HG02970 (cell line): ENCODE measurements at regions not wholly inside any gene's neighbourhood (a gene's known extent, or its start where the extent isn't known, plus 50 kb on each side); places are given as distances from the start of the nearest gene placed in this dataset.
"Not testable (repeated sequence)": the region's sequence is repeated elsewhere in the genome, so short reads cannot be mapped to it uniquely, and the experiment has no call there.

Source experiments
- ATAC-seq: cut with Tn5 transposase; IDR thresholded peaks from one replicate; pipeline ENCODE4 v1.9.1; 2021; ENCODE audit warnings: mild to moderate bottlenecking, moderate library complexity, moderate number of reproducible peaks; ENCODE audit not compliant: unreplicated experiment, low FRiP score

DNA sequence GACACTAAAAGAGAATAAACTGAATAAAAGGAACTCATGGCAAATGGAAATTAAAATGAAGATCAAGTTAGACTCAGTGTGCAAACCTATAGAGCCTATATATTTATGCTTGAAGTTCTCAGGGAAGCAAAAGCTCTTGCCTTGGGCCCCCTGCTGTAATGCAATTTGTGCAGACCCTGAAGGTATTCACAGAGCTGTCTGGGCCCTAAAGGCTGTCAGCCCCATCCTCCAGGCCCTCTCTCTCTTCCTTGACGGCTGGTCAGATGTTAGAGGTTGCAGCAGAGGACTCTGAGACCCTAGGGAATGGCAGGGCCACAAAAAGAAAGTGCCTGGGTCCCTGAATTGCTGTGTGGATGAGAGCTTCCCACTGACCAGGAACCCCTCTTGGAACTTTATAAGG is 283.9 kb upstream of the TUT7 start:
- ATAC-seq: no peak

DNA sequence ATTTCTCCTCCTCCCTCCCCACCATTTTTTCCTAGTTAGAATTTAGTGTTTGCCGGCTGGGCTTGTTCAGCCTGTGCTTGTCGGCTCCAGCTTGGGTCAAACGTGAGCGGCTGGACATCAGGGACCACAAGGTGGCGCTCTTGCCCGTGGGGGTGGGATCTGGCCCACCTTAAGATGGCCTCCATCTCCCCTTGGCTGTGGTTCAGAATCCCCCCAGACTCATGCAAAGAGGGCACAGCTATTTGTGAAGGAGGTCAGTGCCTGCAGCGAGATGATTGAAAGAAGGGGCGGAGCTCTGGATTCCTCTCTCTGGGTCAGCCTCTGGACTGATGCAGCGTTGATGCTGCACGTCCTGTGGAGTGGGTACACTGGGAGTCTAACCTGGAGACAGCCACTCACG is 283.3 kb upstream of the TUT7 start:
- no peak for ATAC-seq

DNA sequence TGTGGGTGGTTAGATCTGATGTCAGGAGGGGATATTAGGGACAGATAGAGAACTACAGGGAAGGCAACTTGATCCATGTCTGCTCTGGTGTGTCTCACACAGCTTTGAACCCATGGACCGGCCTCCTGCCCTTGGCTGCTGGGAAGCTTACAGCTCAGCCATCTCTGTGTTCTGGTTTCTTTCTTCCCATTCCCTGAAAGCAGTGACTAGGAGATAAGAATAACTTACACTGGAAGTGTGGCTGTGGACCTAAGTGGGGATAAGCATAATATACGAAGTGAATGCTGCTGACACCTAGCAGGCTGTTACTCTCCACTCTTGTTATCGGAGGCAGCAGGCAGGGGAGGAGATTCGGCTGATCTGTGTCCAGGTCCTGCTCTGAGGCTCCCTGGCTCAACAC is 282.3 kb upstream of the TUT7 start:
- no peak for ATAC-seq

- no peak for ATAC-seq
These were observed 281.8 kb upstream of the TUT7 start for GRCh38 chr9:86636038-86636437.

- no peak for ATAC-seq
These were observed 280.3 kb upstream of the TUT7 start for GRCh38 chr9:86634501-86634900.

DNA sequence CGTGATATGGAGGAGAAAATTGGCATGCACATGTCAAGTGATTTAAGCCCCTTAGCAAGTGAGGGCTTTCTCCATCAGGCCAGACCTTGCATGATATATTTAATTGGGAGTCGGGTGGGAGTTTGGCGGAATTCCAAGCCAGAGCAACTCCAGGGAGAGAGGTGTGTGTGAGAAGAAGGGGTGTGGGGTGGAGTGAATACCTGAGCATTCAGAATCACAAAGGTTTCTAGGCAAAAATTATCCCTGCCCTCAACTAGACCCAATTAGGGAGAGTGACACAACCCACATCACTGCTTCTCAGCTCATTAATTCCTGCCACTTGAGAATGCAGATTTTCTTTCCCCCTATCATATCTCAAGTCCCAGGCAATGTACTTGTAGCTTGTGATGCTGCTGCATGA is 279.7 kb upstream of the TUT7 start:
- no peak for ATAC-seq

GRCh38 chr9:86632537-86632936 is 278.3 kb upstream of the TUT7 start:
- no peak for ATAC-seq

GRCh38 chr9:86629530-86629929 is 275.3 kb upstream of the TUT7 start:
- no peak for ATAC-seq

DNA sequence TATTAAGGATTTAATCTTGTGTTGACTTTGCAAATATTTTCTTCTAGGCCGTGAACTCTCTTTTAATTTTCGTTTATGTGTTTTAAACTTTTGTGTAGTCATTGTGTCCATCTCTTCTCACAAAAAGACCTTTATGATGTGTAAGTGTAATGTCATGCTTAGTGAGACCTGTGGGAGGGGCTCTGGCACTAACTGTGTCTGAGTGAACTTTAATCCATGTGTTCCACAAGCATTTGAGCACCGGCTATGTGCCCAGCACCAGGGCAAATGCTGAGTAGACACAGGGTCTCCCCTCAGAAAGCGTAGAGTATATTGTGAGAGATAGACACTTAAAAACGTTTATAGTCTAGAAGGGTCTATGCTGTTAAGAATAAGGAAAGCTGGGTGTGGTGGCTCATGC is 272.6 kb upstream of the TUT7 start:
- ATAC-seq: no peak

DNA sequence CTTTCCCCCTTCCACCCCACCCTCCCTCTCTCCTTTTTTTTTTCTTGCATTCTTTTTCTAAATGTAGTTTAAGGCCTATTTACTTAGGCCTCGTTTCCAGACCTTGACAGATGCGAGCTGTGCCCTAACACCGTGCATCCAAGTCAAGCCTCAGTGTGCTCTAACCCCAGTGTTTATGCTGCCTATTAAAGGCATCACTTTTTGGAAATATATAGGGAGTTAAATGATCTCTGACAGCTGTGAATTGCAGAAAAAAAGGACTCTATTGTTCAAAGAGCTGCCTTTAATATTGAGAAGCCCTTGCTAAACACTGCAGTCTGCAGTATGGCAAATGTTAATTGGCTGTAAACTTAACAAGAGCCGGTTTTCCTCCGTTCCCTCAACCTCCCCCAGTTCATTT is 270.4 kb upstream of the TUT7 start:
- no peak for ATAC-seq

DNA sequence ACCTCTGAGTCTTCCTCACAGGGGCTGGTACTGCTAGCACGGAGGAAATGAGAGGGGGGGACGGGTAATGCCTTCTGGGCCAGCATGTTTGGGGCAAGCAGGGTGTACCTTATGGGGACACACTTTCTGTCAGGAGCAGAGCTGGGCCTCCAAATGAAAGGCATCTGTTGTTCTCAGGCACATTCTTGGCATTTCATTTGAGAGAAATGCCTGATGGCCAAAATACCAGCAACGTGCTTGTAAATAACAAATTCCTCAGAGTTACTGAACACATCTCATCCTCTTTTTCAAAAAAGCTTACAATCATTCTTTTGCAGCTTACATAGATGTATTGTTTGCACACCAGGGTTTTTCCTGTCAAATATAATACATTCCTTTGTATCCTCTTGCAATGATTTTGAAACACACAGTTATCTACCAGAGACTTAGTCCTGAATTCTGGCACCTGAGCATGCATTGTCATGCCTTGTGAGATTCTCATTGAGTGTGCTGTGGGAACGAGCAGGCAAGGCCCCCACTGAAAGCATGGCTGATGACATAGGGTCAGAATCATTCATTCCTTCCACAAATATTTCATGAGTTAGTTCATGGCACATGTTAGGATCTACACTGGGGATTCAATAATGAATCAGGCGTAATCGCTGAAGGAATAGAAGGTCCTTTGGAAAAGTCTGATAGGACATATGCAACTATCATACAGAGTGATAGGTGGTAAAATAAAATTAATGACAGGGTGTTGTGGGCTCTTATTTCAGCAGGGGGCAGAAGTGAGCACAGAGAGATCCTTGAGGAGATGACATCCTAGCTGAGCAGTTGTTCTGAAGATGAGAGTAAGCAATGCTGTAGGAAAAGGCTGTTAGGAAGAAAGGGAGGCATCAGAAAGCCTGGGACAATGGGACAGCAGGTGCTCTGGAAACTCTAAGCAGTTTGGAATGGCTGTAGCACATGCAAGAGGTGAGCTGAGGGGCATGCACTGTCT is 260.9 kb upstream of the TUT7 start:
- ATAC-seq: no peak

- ATAC-seq: no peak
These were observed 259.7 kb upstream of the TUT7 start for GRCh38 chr9:86613943-86614342.

GRCh38 chr9:86611534-86611933 is 257.3 kb upstream of the TUT7 start:
- ATAC-seq: not testable (repeated sequence)

DNA sequence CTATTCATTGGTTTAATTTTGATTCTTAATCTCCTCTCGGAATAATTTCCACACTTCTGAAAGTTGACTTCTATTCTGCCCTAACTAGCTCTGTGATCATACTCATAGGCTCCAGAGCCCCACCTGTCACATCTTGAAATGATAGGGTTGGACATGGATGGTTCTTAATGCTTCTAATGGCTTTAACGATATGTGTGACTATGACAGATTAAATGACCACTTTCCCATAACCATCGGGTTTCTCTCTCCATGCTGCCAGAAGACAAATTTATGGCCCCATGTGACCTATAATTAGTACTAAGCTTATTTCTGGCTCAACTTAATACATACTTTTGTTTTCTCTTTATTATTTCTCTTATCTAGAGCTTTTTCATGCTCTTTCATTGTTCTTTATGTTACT is 251.1 kb upstream of the TUT7 start:
- no peak for ATAC-seq

DNA sequence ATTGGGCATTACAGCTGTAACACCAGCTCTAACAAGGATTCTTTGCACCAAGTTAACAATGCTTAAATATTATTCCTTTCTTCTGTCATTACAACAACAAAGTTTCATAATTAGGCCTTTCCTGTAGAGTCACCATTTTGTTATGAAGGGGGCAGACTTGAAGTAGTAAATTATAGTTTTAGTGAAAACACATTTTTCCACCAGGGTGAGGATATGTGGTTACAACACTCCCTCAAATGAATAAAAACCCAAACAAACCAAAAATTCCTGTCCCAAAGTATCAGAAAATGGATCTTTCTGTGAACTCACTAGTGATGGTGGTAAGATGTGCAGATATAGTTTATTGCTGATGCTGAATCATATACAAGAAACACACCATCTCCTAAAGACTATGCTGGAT is 250.5 kb upstream of the TUT7 start:
- no peak for ATAC-seq

- ATAC-seq: no peak
These were observed 248.5 kb upstream of the TUT7 start for GRCh38 chr9:86602715-86603114.

GRCh38 chr9:86601697-86602096 is 247.5 kb upstream of the TUT7 start:
- ATAC-seq: no peak

DNA sequence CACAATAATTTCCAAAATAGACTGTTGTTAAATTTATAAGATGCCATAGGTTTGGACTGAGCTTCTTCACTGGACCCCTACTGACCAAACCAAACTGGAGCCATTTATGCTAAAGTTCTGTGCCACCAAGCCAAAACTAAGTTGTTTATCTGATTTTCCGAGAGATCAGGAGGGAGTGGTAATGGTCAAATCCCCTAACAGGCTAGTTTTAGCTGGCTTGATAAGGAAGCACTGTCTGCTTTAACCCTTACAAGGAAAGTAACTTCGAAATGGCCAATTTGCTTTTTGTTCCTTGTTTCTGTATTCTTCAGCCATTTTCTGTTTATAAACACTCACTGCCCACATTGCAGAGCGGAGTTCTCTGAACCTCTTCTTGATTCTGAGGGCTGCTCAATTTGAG is 246.8 kb upstream of the TUT7 start:
- no peak for ATAC-seq

DNA sequence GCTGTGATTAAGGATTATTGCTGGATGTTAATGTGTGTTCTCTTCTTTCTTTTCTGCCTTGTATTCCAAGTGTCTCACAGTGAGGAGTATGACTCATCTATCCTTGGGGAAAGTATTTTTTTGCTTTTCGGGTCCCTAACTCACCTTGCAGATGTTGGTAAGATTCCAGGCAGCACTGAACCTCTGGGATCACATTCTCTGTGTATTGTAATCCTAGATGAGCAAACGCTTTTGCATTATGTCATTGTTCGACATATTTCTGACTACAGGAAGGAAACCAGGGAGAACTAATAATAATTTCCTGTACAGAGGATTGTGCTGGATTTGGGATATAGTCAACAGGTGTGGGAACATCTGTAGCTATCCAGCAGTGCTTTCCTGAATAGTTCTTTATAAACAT is 246.1 kb upstream of the TUT7 start:
- ATAC-seq: no peak

DNA sequence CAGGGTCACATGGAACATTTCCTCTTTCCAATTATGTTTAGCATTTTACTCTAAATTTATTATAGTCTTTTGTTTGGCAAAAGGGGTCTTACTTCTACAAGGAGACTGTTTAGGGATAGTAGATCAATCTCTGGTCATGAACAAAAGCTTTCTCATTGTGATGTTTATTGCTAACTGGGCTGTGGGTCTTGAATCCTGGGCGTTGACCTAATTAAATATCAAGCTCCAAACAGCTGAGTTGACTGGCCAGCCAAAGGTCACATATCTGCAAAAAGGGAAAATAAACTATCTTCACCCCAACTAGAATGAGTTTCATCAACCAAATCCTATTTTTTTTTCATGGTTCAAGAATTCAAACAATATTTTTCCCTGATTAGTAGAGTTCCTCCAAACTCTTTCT is 245.4 kb upstream of the TUT7 start:
- ATAC-seq: no peak

DNA sequence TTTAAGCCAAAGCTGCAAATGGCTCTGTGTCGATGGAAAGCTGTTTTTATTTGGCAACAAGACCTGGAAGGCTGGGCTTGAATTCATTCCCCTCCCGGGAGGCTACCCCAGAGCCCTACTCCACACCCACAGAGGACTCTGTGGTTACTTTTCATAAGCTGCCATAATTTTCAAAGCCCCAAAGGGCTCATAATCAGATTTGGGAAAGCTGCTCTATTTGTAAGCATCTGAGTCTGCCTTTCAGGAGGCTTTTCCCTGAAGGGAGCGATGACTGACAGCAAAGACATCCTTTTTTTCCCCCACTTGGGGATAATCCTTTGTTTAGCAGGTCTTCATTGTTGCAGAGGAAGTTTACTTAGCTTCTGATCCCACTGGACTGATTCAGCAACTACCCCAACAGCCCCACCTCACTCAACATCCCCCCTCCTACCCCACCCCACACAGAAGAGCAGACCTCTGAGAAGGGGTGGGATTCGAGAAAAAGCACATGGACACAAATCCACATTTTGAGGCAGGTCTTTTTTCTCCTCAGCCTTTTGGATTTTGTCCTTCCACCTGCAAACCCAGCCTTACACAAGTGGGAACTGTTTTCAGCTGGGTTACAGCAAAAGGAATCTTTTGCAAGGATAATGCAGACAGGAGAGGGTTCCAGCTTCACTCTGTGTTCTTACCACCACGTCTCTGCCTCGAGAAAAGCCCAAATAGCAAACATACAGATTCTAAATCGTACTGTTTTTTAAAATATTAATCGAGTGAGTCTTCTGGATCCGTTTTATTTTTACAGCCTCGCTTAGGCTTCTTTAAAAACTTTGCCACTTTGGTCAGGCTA is 244.4 kb upstream of the TUT7 start:
- no peak for ATAC-seq

DNA sequence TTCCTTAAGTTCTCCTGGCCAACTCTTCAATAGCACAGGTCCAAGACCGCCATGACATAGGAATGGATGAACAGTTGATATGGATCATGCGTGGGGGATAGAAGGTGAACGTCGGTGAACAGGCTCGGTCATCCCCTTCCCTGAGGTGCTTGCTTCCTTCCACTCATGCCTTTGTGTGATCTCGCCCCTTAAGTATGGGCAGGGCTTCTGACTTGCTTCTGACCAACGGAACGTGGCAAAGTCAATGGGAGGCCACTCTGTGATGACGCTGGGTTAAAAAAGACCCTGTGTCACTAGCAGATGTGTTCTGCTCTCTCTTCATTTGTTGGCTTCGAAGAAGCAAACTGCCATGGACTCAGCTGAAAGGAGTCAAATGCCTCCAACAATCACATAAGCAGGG is 240.5 kb upstream of the TUT7 start:
- no peak for ATAC-seq
